ENCODE measurements at regions not wholly inside any gene's neighbourhood (a gene's known extent, or its start where the extent isn't known, plus 50 kb on each side); places are given as distances from the start of the nearest gene placed in this dataset.

DNA sequence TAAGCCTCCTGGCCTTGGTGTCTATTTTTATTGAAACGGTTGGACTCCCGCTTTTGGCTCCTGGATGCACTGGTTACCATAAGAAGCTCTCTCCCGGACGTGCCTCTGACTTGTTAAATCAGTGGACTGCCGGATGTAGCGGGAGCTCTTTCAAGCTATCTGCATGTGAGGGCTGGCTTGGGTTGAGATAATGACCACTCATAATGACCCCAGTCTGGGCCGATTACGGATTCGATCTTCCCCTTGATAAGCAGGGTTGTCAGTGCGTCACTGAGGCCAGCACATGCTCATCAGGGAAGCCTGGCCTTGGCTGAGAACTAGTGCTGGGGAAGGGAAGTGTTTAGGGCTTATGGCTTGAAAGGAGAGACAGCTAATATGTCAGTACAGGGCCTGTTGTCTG is 528.1 kb downstream of the CDH26 start:
- no peak for DNase-seq

DNA sequence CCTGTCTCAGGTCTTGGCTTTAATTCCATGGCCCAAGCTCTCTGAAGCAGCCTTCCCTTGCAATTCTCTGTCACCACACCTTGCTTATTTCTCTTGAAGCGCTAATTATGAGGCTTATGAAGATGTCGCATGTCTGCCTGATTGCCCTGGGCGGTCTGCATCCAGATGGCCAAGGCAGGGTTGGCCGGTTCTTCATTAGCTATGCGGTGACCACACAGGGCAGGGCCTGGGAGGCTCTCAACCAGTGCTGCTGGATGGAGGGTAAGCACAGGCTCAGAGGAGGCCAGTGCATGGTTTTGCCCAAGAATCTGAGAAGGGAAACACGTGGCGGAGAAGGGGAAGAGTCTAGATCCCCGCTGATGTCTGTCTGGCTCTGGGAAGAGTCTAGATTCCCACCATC is 528.7 kb downstream of the CDH26 start:
- DNase-seq: no peak

DNA sequence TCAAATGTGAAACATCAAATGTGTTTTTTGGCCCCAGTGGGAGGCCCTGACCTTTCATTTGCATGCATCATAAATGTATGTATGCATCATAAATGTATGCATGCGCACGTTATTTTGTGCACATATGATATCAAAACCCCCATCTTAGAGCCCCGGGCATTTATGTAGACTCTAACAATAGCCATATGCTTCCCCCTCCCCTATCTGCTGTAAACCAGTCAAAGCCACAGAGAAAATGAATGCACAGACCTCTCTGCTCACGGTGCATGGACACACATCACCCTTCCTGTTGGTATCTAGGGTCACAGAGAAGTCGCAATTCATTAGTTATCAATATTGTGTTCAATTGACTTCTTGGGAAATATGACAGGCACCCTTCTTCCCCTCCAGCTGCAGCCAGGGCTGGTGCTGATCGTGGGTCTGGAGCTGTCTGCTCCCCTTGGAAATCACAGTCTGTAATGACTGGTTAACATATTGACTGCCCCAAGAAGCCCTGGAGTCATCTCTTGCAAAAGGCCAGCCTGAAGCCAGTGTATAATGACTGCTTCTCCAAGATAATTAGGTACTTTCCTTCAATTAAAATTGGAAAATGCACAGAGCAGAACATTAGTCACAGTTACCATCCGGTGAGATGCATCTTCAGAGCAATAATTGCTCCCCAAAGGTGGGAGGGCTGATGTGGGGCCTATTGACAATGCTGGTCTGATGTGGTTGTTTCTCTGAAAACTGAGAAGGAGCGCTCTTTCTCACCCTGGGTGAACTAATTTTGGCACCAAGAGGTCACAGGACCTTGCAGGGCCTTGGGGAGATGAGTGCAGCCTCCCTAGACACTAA is 532.2 kb downstream of the CDH26 start:
- no peak for DNase-seq

- no peak for DNase-seq
Measured at GRCh38 chr20:60491051-60491581, 532.9 kb downstream of the CDH26 start.

DNA sequence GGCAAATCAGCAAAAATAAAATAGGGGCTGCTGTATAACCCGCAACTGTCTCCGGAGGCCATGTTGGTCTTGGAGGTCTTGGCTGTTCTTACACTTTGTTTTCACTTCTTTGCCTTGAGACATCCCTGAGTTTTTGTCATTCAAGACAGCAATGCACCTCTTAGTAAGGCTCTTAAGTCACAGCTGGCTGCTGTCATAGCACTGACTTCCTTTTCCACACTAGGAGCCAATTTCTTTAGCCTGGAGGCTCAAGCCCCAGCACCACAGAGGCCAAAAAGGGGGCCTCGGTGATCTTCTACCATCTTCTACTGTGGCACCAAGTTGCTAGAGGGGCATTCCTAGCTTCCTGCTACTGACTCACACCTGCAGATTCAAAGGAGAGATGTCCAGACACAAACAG is 536.3 kb downstream of the CDH26 start:
- no peak for DNase-seq

DNA sequence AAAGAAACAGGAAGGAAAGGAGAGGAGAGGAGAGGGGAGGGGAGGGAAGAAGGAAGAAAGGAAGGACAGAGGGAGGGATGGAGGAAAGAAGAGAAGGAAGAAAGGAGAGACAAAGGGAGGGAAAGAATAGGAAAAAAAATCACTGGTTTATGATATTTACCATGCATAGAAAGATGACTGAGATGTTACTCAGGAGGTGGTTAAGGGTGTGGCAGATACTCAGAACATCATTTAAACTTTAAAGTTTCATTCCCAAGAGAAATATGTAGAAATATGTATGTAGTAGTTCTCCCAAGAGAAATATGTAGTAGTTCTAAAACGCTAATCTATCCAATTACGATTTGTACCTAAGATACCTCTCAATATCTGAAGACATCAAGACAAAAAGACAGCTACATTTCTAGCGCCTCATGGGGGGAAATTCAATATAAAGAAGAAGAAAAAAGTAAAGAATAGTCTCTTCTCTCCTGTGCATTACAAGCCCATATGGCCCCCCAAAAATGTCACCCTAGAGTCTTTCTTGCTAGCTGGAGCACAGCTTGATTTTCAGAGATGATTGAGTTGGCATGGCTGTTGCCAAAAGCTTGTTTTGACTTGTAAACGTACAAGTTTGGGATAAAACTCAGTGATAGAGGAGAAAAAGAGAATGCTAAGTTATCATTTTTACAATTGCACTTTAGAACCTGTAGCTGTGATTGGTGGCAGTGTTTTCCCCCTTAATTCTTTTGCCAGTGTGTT is 539.2 kb downstream of the CDH26 start:
- no peak for DNase-seq

- DNase-seq: no peak
Measured at GRCh38 chr20:60500038-60500701, 541.9 kb downstream of the CDH26 start.

DNA sequence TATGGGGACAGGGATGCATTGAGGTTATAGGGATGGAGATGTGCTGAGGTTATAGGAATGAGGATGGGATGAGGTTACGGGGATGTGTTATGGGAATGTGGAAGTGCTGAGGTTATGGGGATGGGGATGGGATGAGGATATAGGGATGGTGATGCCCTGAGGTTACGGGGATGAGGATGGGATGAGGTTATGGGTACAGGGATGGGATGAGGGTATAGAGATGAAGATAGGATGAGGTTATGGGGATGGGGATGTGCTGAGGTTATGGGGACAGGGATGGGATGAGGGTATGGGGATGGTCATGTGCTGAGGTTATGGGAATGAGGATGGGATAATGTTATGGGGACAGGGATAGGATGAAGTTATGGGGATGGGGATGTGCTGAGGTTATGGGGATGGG is 542.8 kb downstream of the CDH26 start:
- no peak for DNase-seq

DNA sequence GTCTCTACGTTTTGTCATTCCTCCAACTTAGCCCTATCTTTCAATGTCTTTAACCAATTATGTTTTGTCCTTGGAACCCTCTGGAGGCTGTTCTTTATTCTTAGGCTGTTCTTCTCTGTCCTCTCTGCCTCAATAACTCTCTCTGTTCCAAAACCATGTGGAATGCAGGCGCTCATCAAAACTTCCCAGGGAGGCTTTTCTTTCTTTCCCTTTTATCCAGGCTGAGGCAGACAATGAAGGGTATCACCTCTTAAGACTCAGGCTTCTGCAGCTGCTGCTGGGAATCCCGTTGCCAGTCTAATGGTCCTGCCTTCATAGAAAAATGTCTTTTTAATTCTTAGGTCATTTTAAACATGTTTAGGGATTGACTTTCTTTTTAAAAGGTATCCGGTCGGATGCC is 544.7 kb downstream of the CDH26 start:
- no peak for DNase-seq

DNA sequence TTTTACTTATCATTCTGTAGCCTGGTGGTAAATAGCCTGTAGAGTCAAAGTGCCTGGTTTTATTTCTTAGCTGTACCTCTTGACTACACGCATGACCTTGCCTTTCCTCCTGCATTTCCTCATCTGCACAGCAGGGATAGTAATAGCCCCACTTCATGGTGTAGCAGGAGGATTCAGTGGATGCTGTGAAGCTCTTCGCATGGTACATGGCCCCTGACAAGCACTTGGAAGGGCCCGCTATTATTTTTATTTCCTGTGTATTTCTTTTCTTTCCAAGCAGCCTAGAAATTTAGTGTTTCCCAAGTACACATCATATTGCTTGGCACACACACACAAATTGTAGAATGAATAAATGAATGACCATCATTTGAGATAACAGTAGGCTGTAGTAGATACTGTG is 547.2 kb downstream of the CDH26 start:
- no peak for DNase-seq

DNA sequence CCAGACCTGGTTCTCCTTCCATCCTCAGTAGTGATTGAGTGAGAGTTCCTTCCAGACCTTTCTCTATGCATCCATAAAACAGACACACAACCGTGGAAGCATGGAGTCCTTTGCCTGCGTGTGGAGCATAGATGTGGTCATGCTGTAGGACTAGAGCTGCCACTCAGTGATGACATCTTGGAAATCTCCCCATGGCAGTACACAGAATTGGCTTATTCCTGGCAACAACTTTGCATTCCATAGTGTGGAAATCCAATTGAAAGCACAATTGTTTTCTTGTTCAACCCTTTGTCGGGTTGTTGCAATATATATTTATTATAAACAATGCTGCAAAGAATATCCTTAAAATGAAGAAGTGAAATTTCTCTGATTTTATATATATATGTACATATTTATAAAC is 547.8 kb downstream of the CDH26 start:
- DNase-seq: no peak

GRCh38 chr20:60507087-60507694 is 549.0 kb downstream of the CDH26 start:
- DNase-seq: no peak

GRCh38 chr20:60509407-60509806 is 551.2 kb downstream of the CDH26 start:
- DNase-seq: no peak

- no peak for DNase-seq
Measured at GRCh38 chr20:60510356-60510755, 552.1 kb downstream of the CDH26 start.

DNA sequence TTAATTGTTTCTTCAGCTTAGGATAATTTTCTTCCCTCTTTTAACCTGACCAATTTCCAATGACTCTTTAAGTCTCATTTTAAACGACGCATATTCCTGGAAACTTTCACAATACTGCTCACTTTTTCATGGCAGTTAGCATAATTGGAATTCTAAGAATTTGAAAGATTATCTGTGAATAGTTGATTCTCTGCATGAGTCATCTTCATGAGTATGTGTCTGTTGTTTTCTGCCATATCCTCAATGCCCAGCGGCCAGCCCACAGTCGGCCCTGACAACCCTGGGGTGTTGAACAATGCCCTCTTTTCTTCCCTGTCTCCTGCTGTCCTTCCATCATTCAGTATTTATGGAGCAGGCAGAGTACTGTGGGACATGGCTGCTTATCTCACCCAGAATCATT is 554.2 kb downstream of the CDH26 start:
- DNase-seq: no peak

- DNase-seq: no peak
Measured at GRCh38 chr20:60513141-60513540, 554.9 kb downstream of the CDH26 start.

- no peak for DNase-seq
Measured at GRCh38 chr20:60516442-60516841, 558.2 kb downstream of the CDH26 start.

GRCh38 chr20:60518022-60518421 is 559.8 kb downstream of the CDH26 start:
- no peak for DNase-seq

DNA sequence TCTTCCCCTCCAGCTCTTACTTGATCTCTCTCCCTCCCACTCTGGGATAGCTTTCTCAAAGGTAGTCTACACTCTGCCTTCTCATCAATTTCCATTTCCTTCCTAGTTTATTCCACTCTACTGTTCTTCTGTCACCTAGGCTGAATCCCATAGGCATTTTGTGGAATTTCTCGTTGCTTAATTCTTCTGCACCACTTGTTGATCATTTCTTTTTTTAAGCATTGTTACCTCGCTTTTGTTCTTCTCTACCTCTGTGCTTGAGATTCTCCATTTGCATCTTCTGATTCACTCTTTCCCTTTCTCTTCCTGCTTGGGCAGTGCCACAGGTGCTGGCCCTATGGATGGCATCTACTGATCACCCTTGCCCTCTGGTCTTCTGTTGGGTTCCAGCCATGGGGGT is 567.2 kb downstream of the CDH26 start:
- DNase-seq: no peak

DNA sequence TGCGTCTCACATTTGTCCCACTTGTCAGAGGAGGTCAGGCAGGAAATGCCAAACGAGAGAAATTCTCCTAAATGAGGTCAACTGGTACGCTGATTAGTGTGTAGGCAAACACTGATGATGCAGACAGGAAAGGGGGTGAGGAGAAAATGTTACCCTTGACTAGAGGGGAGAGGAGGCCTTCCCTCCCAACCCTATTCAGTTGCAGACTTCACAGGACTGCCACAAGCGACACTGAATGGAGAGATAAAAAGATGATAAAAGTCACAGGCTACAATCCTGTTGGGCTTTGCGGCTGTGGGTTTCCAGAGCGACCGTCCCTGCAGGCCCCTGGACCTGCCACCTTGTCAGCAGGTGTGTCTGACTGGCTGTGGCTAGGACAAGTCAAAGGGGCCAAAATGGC is 569.4 kb downstream of the CDH26 start:
- no peak for DNase-seq

DNA sequence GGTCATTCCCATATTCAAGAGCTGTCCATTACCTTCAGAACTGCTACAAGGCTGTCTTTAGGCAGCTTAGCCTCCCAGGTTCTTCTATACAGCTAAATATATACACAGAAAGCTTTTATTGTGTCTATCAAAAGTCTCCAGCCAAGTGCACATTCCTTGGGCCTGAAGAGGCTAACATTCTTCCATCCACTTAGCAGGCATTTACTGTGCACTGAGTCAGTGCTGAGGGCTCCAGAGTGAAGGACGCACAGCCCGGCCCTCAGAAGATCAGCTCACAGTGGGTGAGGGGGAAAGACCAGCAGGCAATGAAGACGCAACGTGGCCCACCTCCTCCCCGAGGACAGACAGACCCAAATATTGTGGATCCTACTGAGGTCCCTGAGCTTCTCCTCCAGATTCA is 569.9 kb downstream of the CDH26 start:
- no peak for DNase-seq

- DNase-seq: no peak
Measured at GRCh38 chr20:60529149-60529548, 570.9 kb downstream of the CDH26 start.

DNA sequence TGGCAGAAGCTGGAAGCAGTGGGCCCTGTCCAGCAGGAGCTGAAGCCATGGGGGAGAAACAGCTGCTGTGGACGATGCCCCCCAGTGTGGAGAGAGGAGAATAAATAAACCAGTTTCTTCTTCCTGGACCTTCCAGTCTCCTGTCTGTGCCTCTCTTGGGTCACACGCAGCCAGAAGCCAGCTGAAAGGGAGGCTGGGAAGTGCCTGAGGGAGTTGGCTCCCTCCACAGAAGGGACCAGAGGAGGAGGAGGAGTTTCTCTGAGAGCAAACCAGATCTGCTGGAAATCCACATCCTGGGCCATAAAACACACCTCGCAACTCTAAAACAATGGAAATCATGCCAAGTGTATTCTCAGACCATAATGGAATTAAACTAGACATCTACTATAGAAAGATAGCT is 577.0 kb downstream of the CDH26 start:
- no peak for DNase-seq
